GM19372 (cell line): ENCODE measurements at regions not wholly inside any gene's neighbourhood (a gene's known extent, or its start where the extent isn't known, plus 50 kb on each side); places are given as distances from the start of the nearest gene placed in this dataset.
"Not testable (repeated sequence)": the region's sequence is repeated elsewhere in the genome, so short reads cannot be mapped to it uniquely, and the experiment has no call there.

Source experiments
- ATAC-seq: cut with Tn5 transposase; IDR thresholded peaks from one replicate; pipeline ENCODE4 v1.9.1; 2021; ENCODE audit warnings: mild to moderate bottlenecking, low read depth, moderate library complexity; ENCODE audit not compliant: unreplicated experiment

GRCh38 chr9:75713335-75713734 is 177.1 kb upstream of the PCSK5 start:
- ATAC-seq = no peak

DNA sequence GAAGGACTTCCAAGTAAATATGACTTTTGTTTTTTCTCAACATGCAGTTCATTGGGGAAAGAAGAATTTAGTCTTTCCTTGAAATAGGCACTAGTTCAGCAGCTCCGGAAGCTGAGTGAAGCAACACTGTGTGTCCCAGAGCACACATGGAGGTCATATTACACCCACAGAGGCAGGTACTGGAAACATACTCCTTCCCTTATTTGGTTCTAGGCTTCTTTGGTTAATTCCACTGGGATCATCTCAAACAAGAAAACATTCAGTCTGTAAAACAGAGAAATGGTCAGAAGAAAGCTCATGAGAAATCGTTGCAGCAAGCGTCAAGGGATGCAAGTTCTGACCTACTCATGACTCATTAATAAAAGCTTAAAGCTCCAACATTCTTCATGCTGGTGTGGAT is 175.1 kb upstream of the PCSK5 start:
- ATAC-seq = no peak

- ATAC-seq = no peak
Observed at GRCh38 chr9:75718677-75719076, 171.8 kb upstream of the PCSK5 start.

DNA sequence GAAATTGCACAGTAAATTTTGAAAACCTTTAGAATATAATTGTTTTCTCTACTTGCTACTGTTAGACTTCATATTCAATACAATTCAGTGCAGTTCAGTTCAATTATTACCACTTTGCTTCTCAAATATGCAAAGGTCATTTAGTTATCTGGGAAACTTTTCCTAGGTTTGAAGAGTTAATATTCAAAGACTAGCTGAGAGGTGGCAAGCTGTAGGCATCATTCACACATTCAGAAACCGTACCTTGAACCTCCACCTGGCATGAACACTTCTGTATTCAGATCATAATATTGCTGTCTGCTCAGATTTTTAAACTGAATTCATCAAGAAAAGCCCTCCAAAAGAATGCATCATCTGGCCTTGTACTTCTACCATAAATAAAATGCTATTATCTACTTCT is 162.1 kb upstream of the PCSK5 start:
- no peak for ATAC-seq

DNA sequence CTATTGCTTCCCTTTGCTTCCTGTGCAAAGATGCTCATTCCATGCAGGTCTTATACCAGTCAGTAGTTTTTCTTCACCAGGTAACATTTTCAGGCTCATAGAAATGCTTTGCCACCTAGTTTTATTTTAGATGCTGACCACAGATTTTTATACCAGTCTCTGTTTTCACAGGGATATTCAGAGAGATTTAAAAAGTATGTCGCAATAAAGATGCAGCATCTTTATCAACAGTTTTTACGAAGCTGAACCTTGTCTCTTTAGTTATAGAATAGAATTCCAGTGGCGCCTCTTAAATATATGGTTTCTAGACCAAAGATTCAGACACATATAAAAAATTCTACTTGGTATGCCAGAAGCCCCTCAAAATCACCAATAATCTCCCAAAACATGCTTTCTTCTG is 155.7 kb upstream of the PCSK5 start:
- no peak for ATAC-seq

- ATAC-seq = no peak
Observed at GRCh38 chr9:75739884-75740611, 150.4 kb upstream of the PCSK5 start.

GRCh38 chr9:75743855-75744254 is 146.6 kb upstream of the PCSK5 start:
- no peak for ATAC-seq

- no peak for ATAC-seq
Observed at GRCh38 chr9:75754080-75754479, 136.4 kb upstream of the PCSK5 start.

DNA sequence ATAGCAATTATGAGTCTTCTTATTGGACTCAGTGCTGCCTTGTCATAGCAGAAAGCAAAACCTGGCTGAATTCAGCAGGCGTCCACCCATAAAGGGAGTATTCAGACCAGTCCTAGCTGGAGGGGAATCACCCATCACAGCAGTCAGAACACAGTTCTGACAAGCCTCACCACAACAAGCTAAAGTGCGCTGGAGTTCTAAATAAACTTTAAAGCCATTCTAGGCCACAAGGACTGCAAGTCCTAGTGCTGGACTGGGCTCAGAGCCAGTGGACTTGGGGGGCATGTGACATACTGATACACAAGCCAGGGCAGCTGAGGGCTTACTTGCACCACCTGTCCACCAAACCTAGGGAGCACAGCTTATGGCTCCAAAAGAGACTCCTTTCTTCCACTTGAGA is 115.3 kb upstream of the PCSK5 start:
- ATAC-seq = no peak

- ATAC-seq = no peak
Observed at GRCh38 chr9:75775966-75776691, 114.3 kb upstream of the PCSK5 start.

GRCh38 chr9:75780185-75780584 is 110.3 kb upstream of the PCSK5 start:
- ATAC-seq = no peak

- no peak for ATAC-seq
Observed at GRCh38 chr9:75788006-75788634, 102.4 kb upstream of the PCSK5 start.

GRCh38 chr9:75797085-75797580 is 93.3 kb upstream of the PCSK5 start:
- ATAC-seq = no peak

DNA sequence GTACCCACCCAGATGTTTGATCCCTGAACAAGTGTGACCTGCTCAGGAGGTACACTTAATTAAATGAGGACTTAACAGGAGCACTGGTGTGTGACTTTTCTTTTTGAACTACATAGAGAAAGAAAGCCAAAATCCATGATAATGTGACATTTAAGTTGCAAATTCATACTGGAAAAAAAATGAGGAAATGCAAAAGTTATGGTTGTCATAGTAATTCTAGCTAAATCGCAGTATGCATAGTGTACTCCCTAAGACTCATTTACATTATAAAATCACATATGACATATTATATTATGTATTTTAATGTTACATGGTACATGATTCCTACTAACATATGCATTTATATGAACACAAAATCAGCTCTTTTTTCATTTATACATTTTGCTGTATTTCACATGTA is 92.0 kb upstream of the PCSK5 start:
- ATAC-seq = no peak

DNA sequence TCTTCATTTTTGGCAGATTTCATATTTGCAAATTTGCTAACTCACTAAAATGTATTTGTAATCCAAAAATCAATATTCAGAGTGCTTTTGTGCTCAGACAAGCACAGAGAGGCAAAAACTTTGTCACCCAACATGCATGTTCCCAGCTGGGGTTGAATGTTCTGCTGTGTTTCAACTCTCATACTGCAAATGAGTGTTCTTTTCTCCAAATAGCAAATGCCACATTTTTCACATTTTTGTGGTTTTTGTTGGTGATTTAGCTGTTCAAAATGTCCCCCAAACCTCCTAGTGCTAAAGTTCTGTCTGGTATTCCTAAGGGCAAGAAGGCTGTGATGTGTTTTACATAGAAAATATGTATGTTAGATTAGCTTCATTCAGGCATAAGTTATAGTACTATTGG is 87.3 kb upstream of the PCSK5 start:
- no peak for ATAC-seq

- no peak for ATAC-seq
Observed at GRCh38 chr9:75810063-75810462, 80.4 kb upstream of the PCSK5 start.

- no peak for ATAC-seq
Observed at GRCh38 chr9:75811692-75812091, 78.8 kb upstream of the PCSK5 start.

DNA sequence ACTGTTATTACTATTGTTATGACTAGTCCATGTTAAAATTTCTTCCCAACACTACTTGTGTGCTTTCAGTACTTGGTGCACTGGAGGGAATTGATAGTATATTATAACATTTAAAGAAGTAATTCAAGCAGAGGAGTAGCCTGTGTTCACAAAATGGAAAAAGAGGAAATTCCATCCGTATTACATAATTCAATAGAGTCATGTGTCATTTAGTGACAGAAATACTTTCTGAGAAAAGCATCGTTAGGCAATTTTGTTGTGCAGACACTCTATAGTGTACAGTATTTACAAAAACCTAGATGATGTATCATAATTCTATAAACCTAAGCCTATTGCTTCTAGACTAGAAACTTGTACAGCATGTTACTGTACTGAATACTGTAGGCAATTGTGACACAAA is 78.3 kb upstream of the PCSK5 start:
- ATAC-seq = no peak

DNA sequence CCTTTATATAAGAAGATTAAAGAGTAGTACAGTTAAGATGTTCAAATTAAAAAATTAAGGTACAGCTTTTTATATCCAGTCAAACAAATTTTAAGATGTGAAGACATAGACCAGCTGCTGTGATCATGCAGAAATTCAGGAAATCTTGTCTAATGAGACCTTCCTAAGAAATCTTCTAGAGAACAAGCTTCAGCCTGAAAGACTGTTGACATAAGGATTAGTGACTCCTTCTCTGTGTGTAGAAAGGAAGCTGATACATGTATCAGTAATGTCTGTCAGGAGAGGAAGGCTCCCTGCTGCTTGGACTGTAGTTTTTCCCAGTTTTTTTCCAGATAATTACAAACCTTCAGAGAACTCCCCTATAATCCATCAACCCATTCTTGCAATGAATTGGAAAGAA is 75.8 kb upstream of the PCSK5 start:
- no peak for ATAC-seq

GRCh38 chr9:75820471-75821115 is 69.9 kb upstream of the PCSK5 start:
- ATAC-seq = not testable (repeated sequence)

- no peak for ATAC-seq
Observed at GRCh38 chr9:75823151-75823550, 67.3 kb upstream of the PCSK5 start.
